Astrocyte (in vitro differentiated cells and primary cell): ENCODE measurements at regions not wholly inside any gene's neighbourhood (a gene's known extent, or its start where the extent isn't known, plus 50 kb on each side); places are given as distances from the start of the nearest gene placed in this dataset.

Source experiments
- CTCF ChIP-seq: IDR thresholded peaks from 2 replicates; pipeline ENCODE4 v1.5.1; 2011; ENCODE audit warnings: low read depth, mild to moderate bottlenecking, inconsistent platforms, low read length, moderate library complexity; ENCODE audit not compliant: insufficient read depth
- EZH2 ChIP-seq: IDR thresholded peaks from 2 replicates; pipeline ENCODE4 v1.6.1; 2012; ENCODE audit warnings: mild to moderate bottlenecking, low read length, inconsistent platforms; ENCODE audit not compliant: insufficient read depth

DNA sequence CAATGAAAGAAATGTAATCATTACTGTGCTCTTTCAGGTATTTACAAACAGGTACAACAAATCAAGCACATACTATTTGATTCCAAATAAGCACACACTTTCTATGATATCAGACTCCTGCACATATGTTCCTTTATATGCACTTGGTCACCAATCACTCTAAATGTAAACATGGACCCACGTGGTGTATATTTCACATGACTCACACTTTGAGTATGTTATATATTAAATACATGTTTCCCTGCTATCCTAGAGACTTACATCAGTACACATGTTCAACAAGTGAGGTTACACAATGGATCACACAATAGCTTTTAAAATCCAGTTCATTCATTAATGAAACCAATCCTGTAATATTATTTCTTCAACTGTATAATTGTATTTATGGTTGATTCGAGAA, 683.5 kb downstream of the NR2F2 start:
- TF ChIP-seq EZH2 (no peak), CTCF (no peak)
